Fibroblast of villous mesenchyme (primary cell): ENCODE measurements at regions not wholly inside any gene's neighbourhood (a gene's known extent, or its start where the extent isn't known, plus 50 kb on each side); places are given as distances from the start of the nearest gene placed in this dataset.

ENCODE experiments used
- DNase-seq: peaks from one replicate; pipeline ENCODE4 v3.0.0-alpha.2; 2010; ENCODE audit warnings: low read depth
- H3K4me3 ChIP-seq: 2 replicates; pipeline ENCODE4 v1.5.1; 2011; ENCODE audit warnings: low read depth, mild to moderate bottlenecking, low read length
- CTCF ChIP-seq: IDR thresholded peaks from 2 replicates; pipeline ENCODE4 v1.5.1; 2012; ENCODE audit warnings: low read depth, mild to moderate bottlenecking, low read length; ENCODE audit not compliant: insufficient read depth

- DNase-seq, result no peak
- no peak overlapping the region for H3K4me3 ChIP-seq
- no peak for TF ChIP-seq CTCF
These were observed 558.7 kb upstream of the TNP1 start for GRCh38 chr2:217418544-217418943.

- DNase-seq, result no peak
- no peak for TF ChIP-seq CTCF
- no peak overlapping the region for H3K4me3 ChIP-seq
These were observed 558.2 kb upstream of the TNP1 start for GRCh38 chr2:217418090-217418489.

GRCh38 chr2:217417536-217417935, 557.7 kb upstream of the TNP1 start:
- H3K4me3 ChIP-seq, result no peak overlapping the region
- no peak for TF ChIP-seq CTCF
- DNase-seq, result no peak

- DNase-seq, result no peak
These were observed 555.5 kb upstream of the TNP1 start for GRCh38 chr2:217415316-217415715.

GRCh38 chr2:217414429-217414828, 554.6 kb upstream of the TNP1 start:
- no peak for TF ChIP-seq CTCF

More at GRCh38 chr2:217415316-217415715, 555.5 kb upstream of the TNP1 start:
- no peak for TF ChIP-seq CTCF
- no peak overlapping the region for H3K4me3 ChIP-seq

GRCh38 chr2:217413193-217413592, 553.3 kb upstream of the TNP1 start:
- no peak overlapping the region for H3K4me3 ChIP-seq
- DNase-seq, result peak; percentile 83
- no peak for TF ChIP-seq CTCF

More at GRCh38 chr2:217414429-217414828, 554.6 kb upstream of the TNP1 start:
- DNase-seq, result no peak
- H3K4me3 ChIP-seq, result no peak overlapping the region

- H3K4me3 ChIP-seq, result no peak overlapping the region
- TF ChIP-seq CTCF, result no peak
- DNase-seq, result peak; percentile 55
These were observed 552.9 kb upstream of the TNP1 start for GRCh38 chr2:217412721-217413120.
